ENCODE measurements at regions not wholly inside any gene's neighbourhood (a gene's known extent, or its start where the extent isn't known, plus 50 kb on each side); places are given as distances from the start of the nearest gene placed in this dataset.

DNA sequence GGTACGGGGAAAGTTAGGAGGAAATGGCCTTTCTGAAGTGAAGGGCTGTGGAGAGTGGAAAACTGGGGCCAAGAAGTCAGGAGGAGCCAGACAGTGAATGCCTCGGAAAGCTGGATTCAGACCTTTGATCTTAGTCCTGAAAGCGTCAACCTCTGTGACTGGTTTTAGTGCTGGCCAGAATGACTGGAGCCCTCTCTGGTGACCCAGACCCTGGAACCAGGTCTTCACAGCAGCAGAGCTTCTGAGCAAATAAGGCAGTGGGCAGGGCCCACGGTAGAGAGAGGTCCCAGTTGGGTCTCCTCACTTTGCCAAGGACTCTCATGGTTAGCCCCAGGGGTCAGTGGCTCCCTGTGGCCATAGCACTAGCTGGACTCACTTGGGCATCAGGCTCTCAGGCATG, 157.7 kb upstream of the EEPD1 start:
- TF ChIP-seq CTCF (IDR thresholded peaks at IDR 0.05), result no peak
- H3K79me2 ChIP-seq, result no peaks in the 10 kb centered on the region
- H3K9ac ChIP-seq, result no peak overlapping the region
- H3K27me3 ChIP-seq (ENCODE audit: control insufficient read depth, insufficient read depth, low read length), result no peaks in the 10 kb centered on the region
- H2AFZ ChIP-seq, result no peak overlapping the region
- H3K4me3 ChIP-seq (ENCODE audit: low read depth, low read length), result no peak overlapping the region
- no peak overlapping the region for H3K27ac ChIP-seq
- H3K9me3 ChIP-seq (ENCODE audit: control insufficient read depth, low read length), result no peaks in the 10 kb centered on the region
- no peaks in the 10 kb centered on the region for H3K4me1 ChIP-seq
- H3K4me2 ChIP-seq (ENCODE audit: low read length), result no peak overlapping the region
- no peaks in the 10 kb centered on the region for H3K36me3 ChIP-seq (ENCODE audit: control insufficient read depth, insufficient read depth, low read length)

- H3K36me3 ChIP-seq (ENCODE audit: control insufficient read depth, insufficient read depth, low read length), result no peaks in the 10 kb centered on the region
- no peak overlapping the region for H3K9ac ChIP-seq
- no peaks in the 10 kb centered on the region for H3K9me3 ChIP-seq (ENCODE audit: control insufficient read depth, low read length)
- H3K4me2 ChIP-seq (ENCODE audit: low read length), result no peak overlapping the region
- no peaks in the 10 kb centered on the region for H3K4me1 ChIP-seq
- no peaks in the 10 kb centered on the region for H3K79me2 ChIP-seq
- no peak for TF ChIP-seq CTCF (IDR thresholded peaks at IDR 0.05)
- H2AFZ ChIP-seq, result no peak overlapping the region
- no peak overlapping the region for H3K27ac ChIP-seq
- no peaks in the 10 kb centered on the region for H3K27me3 ChIP-seq (ENCODE audit: control insufficient read depth, insufficient read depth, low read length)
- H3K4me3 ChIP-seq (ENCODE audit: low read depth, low read length), result no peak overlapping the region
Measured at GRCh38 chr7:35998481-35998880, 154.6 kb upstream of the EEPD1 start.

DNA sequence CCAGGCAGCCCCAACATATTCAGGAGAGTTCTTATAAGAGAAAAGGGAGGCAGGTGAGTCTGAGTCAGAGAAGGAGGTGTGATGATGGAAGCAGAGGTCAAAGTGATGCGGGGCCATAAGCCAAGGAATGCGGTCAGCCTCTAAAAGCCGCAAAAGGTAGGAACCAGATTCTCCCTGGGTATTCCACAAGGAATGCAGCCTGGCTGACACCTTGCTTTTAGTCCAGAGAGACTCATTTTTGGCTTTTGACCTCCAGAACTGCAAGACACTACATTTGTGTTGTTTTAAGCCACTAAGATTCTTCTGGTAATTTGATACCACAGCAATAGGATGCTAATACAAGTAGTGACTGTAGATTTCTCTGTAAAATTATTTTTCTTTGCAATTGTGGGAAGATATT, 151.5 kb upstream of the EEPD1 start:
- no peaks in the 10 kb centered on the region for H3K79me2 ChIP-seq
- peaks cover 2% of the 10 kb centered on the region for H3K4me1 ChIP-seq
- TF ChIP-seq CTCF (IDR thresholded peaks at IDR 0.05), result no peak

GRCh38 chr7:36002900-36003299, 150.2 kb upstream of the EEPD1 start:
- Histone ChIP-seq H3K79me2 (no peaks in the 10 kb centered on the region), H2AFZ (no peak overlapping the region), H3K9me3 (ENCODE audit: control insufficient read depth, low read length) (no peaks in the 10 kb centered on the region), H3K4me2 (ENCODE audit: low read length) (no peak overlapping the region), H3K27me3 (ENCODE audit: control insufficient read depth, insufficient read depth, low read length) (no peaks in the 10 kb centered on the region), H3K4me1 (peaks cover 5% of the 10 kb centered on the region), H3K4me3 (ENCODE audit: low read depth, low read length) (no peak overlapping the region), H3K36me3 (ENCODE audit: control insufficient read depth, insufficient read depth, low read length) (no peaks in the 10 kb centered on the region), H3K27ac (no peak overlapping the region), H3K9ac (no peak overlapping the region)
- TF ChIP-seq CTCF (IDR thresholded peaks at IDR 0.05), result no peak

More for the DNA sequence above, 151.5 kb upstream of the EEPD1 start:
- no peak overlapping the region for H3K9ac ChIP-seq
- no peak overlapping the region for H2AFZ ChIP-seq
- no peak overlapping the region for H3K27ac ChIP-seq
- no peaks in the 10 kb centered on the region for H3K9me3 ChIP-seq (ENCODE audit: control insufficient read depth, low read length)
- H3K27me3 ChIP-seq (ENCODE audit: control insufficient read depth, insufficient read depth, low read length), result no peaks in the 10 kb centered on the region
- no peak overlapping the region for H3K4me2 ChIP-seq (ENCODE audit: low read length)
- H3K36me3 ChIP-seq (ENCODE audit: control insufficient read depth, insufficient read depth, low read length), result no peaks in the 10 kb centered on the region
- no peak overlapping the region for H3K4me3 ChIP-seq (ENCODE audit: low read depth, low read length)

- Histone ChIP-seq H3K36me3 (ENCODE audit: control insufficient read depth, insufficient read depth, low read length) (no peaks in the 10 kb centered on the region), H3K4me2 (ENCODE audit: low read length) (no peak overlapping the region), H3K4me1 (peaks cover 5% of the 10 kb centered on the region), H3K27me3 (ENCODE audit: control insufficient read depth, insufficient read depth, low read length) (no peaks in the 10 kb centered on the region), H3K9me3 (ENCODE audit: control insufficient read depth, low read length) (no peaks in the 10 kb centered on the region), H3K9ac (no peak overlapping the region), H3K4me3 (ENCODE audit: low read depth, low read length) (no peak overlapping the region), H3K27ac (no peak overlapping the region), H3K79me2 (no peaks in the 10 kb centered on the region), H2AFZ (no peak overlapping the region)
- no peak for TF ChIP-seq CTCF (IDR thresholded peaks at IDR 0.05)
Measured at GRCh38 chr7:36003343-36003742, 149.7 kb upstream of the EEPD1 start.

Measured in parathyroid adenoma (tissue), 2 donors.